Esophagus (tissue), 2 donors: ENCODE measurements at regions not wholly inside any gene's neighbourhood (a gene's known extent, or its start where the extent isn't known, plus 50 kb on each side); places are given as distances from the start of the nearest gene placed in this dataset.

Experiments
- H3K27ac ChIP-seq, 2 donors: one replicate each; pipeline ENCODE4 v1.5.1; 2013; ENCODE audit warnings: low read depth in 2 of 2, mild to moderate bottlenecking in 2 of 2, inconsistent platforms in 1 of 2, low read length in 1 of 2, moderate library complexity in 1 of 2
- H3K27me3 ChIP-seq, 2 donors: one replicate each; pipeline ENCODE4 v1.6.1; 2013; ENCODE audit warnings: low read length in 2 of 2, control low read depth in 1 of 2, mild to moderate bottlenecking in 1 of 2; ENCODE audit not compliant: insufficient read depth in 2 of 2, control insufficient read depth in 1 of 2
- H3K36me3 ChIP-seq, 2 donors: one replicate each; pipeline ENCODE4 v1.6.1; 2013; ENCODE audit warnings: low read length in 1 of 2; ENCODE audit not compliant: control insufficient read depth in 2 of 2, insufficient read depth in 2 of 2
- H3K4me1 ChIP-seq, 2 donors: one replicate each; pipeline ENCODE4 v1.6.1; 2013; ENCODE audit warnings: low read length in 1 of 2; ENCODE audit not compliant: control insufficient read depth in 2 of 2, insufficient read depth in 2 of 2
- H3K4me3 ChIP-seq, 2 donors: one replicate each; pipeline ENCODE4 v1.5.1; 2013; ENCODE audit warnings: low read length in 2 of 2, mild to moderate bottlenecking in 2 of 2, low read depth in 1 of 2, moderate library complexity in 1 of 2
- H3K9me3 ChIP-seq, 2 donors: one replicate each; pipeline ENCODE4 v1.6.1; 2013; ENCODE audit warnings: mild to moderate bottlenecking in 2 of 2, low read depth in 1 of 2, low read length in 1 of 2, moderate library complexity in 1 of 2; ENCODE audit not compliant: control insufficient read depth in 2 of 2, insufficient read depth in 1 of 2
- WGBS, 2 donors: extraction: QIAGEN DNeasy Blood & Tissue Kit; methylation state at CpG; one replicate each; pipeline ENCODE4 v1.1.7; 2013; 5-methylcytosine and 5-hydroxymethylcytosine counted together
- donor health status: healthy with polysubstance abuse.
- donor health status: Bipolar disorder and iron deficiency.

- no peak overlapping the region for H3K27ac ChIP-seq
- no peaks in the 10 kb centered on the region for H3K36me3 ChIP-seq
- H3K9me3 ChIP-seq: no peaks in the 10 kb centered on the region
- H3K4me1 ChIP-seq: peaks cover 0 to 3% of the 10 kb centered on the region in 2 donors
- no peak overlapping the region for H3K4me3 ChIP-seq
- H3K27me3 ChIP-seq: no peaks in the 10 kb centered on the region
These were observed 175.6 kb upstream of the RAB4A start for GRCh38 chr1:229095325-229095724.

GRCh38 chr1:229097356-229097755, 173.6 kb upstream of the RAB4A start:
- no peaks in the 10 kb centered on the region for H3K27me3 ChIP-seq
- no peaks in the 10 kb centered on the region for H3K9me3 ChIP-seq
- 89 to 91% methylated on average over 7 of the region's 7 CpGs for WGBS, 2 donors
- H3K4me3 ChIP-seq: no peak overlapping the region
- no peaks in the 10 kb centered on the region for H3K36me3 ChIP-seq
- H3K27ac ChIP-seq: no peak overlapping the region
- peaks cover 0 to 3% of the 10 kb centered on the region in 2 donors for H3K4me1 ChIP-seq

- H3K27me3 ChIP-seq: no peaks in the 10 kb centered on the region
- no peak overlapping the region for H3K4me3 ChIP-seq
- no peaks in the 10 kb centered on the region for H3K9me3 ChIP-seq
- no peak overlapping the region for H3K27ac ChIP-seq
- H3K36me3 ChIP-seq: no peaks in the 10 kb centered on the region
- peaks cover 0 to 6% of the 10 kb centered on the region in 2 donors for H3K4me1 ChIP-seq
These were observed 172.6 kb upstream of the RAB4A start for GRCh38 chr1:229098361-229098760.

GRCh38 chr1:229098903-229099578, 171.9 kb upstream of the RAB4A start:
- no peaks in the 10 kb centered on the region for H3K27me3 ChIP-seq
- H3K9me3 ChIP-seq: no peaks in the 10 kb centered on the region
- 77 to 86% methylated on average over 8 of the region's 8 CpGs for WGBS, 2 donors
- H3K4me3 ChIP-seq: no peak overlapping the region
- H3K36me3 ChIP-seq: no peaks in the 10 kb centered on the region
- H3K4me1 ChIP-seq: peaks cover 0 to 6% of the 10 kb centered on the region in 2 donors
- H3K27ac ChIP-seq: no peak overlapping the region

- 61 to 81% methylated on average over 10 of the region's 10 CpGs for WGBS, 2 donors
- Histone ChIP-seq H3K27ac (no peak overlapping the region), H3K27me3 (no peaks in the 10 kb centered on the region), H3K4me3 (no peak overlapping the region), H3K36me3 (no peaks in the 10 kb centered on the region), H3K4me1 (peaks cover 0 to 3% of the 10 kb centered on the region in 2 donors), H3K9me3 (no peaks in the 10 kb centered on the region)
These were observed 169.7 kb upstream of the RAB4A start for GRCh38 chr1:229101011-229101871.

GRCh38 chr1:229102741-229103391, 168.0 kb upstream of the RAB4A start:
- no peaks in the 10 kb centered on the region for H3K36me3 ChIP-seq
- 80 to 95% methylated on average over 2 of the region's 2 CpGs for WGBS, 2 donors
- no peaks in the 10 kb centered on the region for H3K27me3 ChIP-seq
- H3K27ac ChIP-seq: no peak overlapping the region
- H3K4me1 ChIP-seq: peaks cover 0 to 3% of the 10 kb centered on the region in 2 donors
- no peaks in the 10 kb centered on the region for H3K9me3 ChIP-seq
- no peak overlapping the region for H3K4me3 ChIP-seq

- Histone ChIP-seq H3K27ac (no peak overlapping the region), H3K4me1 (peaks cover 0 to 3% of the 10 kb centered on the region in 2 donors), H3K27me3 (no peaks in the 10 kb centered on the region), H3K36me3 (no peaks in the 10 kb centered on the region), H3K4me3 (no peak overlapping the region), H3K9me3 (no peaks in the 10 kb centered on the region)
- WGBS, 2 donors: 81 to 88% methylated on average over 2 of the region's 2 CpGs
These were observed 166.3 kb upstream of the RAB4A start for GRCh38 chr1:229104654-229105053.

- Histone ChIP-seq H3K36me3 (no peaks in the 10 kb centered on the region), H3K27me3 (no peaks in the 10 kb centered on the region), H3K27ac (no peak overlapping the region), H3K9me3 (no peaks in the 10 kb centered on the region), H3K4me1 (peaks cover 0 to 3% of the 10 kb centered on the region in 2 donors), H3K4me3 (no peak overlapping the region)
- 71 to 79% methylated on average over 3 of the region's 3 CpGs for WGBS, 2 donors
These were observed 165.8 kb upstream of the RAB4A start for GRCh38 chr1:229105109-229105508.

GRCh38 chr1:229105822-229106525, 164.9 kb upstream of the RAB4A start:
- Histone ChIP-seq H3K27ac (no peak overlapping the region), H3K4me3 (no peak overlapping the region), H3K27me3 (no peaks in the 10 kb centered on the region), H3K4me1 (peaks cover 0 to 3% of the 10 kb centered on the region in 2 donors), H3K9me3 (no peaks in the 10 kb centered on the region), H3K36me3 (no peaks in the 10 kb centered on the region)
- 88 to 89% methylated on average over 11 of the region's 11 CpGs for WGBS, 2 donors
